ENCODE measurements at regions not wholly inside any gene's neighbourhood (a gene's known extent, or its start where the extent isn't known, plus 50 kb on each side); places are given as distances from the start of the nearest gene placed in this dataset.

- no peaks in the 10 kb centered on the region for H4K20me1 ChIP-seq (ENCODE audit: control insufficient read depth, insufficient read depth, low read depth, low read length)
- H3K9me2 ChIP-seq (replicated peaks; ENCODE audit: control insufficient read depth, low read length): no peaks in the 10 kb centered on the region
- no peaks in the 10 kb centered on the region for H3K79me2 ChIP-seq (ENCODE audit: control insufficient read depth, low read length)
- no peaks in the 10 kb centered on the region for H3K36me3 ChIP-seq (ENCODE audit: control insufficient read depth, low read length)
- H3K27me3 ChIP-seq (ENCODE audit: control insufficient read depth, low read length): no peaks in the 10 kb centered on the region
- no peak overlapping the region for H3K4me2 ChIP-seq (ENCODE audit: low read length)
- no peak overlapping the region for H3K27ac ChIP-seq (ENCODE audit: low read depth, low read length)
- H3K4me1 ChIP-seq (ENCODE audit: control insufficient read depth, low read length): no peaks in the 10 kb centered on the region
- H3F3A ChIP-seq (ENCODE audit: control insufficient read depth, insufficient read depth): no peaks in the 10 kb centered on the region
- no peak overlapping the region for H3K4me3 ChIP-seq (ENCODE audit: low read length)
- TF ChIP-seq EZH2phosphoT487 (IDR thresholded peaks at IDR 0.05; ENCODE audit: borderline replicate concordance, low read length): no peak
- TF ChIP-seq, protein P1, sequence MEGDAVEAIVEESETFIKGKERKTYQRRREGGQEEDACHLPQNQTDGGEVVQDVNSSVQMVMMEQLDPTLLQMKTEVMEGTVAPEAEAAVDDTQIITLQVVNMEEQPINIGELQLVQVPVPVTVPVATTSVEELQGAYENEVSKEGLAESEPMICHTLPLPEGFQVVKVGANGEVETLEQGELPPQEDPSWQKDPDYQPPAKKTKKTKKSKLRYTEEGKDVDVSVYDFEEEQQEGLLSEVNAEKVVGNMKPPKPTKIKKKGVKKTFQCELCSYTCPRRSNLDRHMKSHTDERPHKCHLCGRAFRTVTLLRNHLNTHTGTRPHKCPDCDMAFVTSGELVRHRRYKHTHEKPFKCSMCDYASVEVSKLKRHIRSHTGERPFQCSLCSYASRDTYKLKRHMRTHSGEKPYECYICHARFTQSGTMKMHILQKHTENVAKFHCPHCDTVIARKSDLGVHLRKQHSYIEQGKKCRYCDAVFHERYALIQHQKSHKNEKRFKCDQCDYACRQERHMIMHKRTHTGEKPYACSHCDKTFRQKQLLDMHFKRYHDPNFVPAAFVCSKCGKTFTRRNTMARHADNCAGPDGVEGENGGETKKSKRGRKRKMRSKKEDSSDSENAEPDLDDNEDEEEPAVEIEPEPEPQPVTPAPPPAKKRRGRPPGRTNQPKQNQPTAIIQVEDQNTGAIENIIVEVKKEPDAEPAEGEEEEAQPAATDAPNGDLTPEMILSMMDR (IDR thresholded peaks at IDR 0.05; ENCODE audit: low read depth, low read length, poor library complexity, severe bottlenecking): no peak
- peaks cover 10% of the 10 kb centered on the region; the same call in 1 of the 2 replicates for H3K9me3 ChIP-seq (ENCODE audit: control insufficient read depth, insufficient read depth, low read length)
These were observed 257.9 kb upstream of the PITRM1 start for GRCh38 chr10:3430501-3430900.

DNA sequence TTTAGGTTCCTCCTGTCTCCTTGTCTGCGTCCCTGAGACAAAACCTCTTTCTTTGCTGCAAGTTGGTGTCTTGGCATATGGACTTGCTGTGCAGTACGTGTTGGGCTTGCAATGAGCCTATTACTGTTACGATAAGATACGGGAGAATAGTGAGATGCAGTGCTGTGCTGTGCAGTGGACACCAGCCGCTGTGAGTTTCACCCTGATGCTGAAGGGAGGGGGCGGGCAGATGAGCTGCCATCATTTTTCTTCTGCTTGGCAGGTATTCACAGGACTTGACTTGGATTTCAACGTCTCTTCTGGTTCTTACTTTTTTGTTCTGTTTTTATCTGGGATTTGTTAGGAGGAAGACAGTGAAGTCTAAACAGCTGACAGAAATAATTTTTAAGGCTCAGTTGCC, 257.1 kb upstream of the PITRM1 start:
- Histone ChIP-seq H3K9me3 (ENCODE audit: control insufficient read depth, insufficient read depth, low read length) (peaks cover 10% of the 10 kb centered on the region; the same call in 1 of the 2 replicates), H3K4me3 (ENCODE audit: low read length) (no peak overlapping the region)
- TF ChIP-seq EZH2phosphoT487 (IDR thresholded peaks at IDR 0.05; ENCODE audit: borderline replicate concordance, low read length): no peak
- TF ChIP-seq, protein P1 (IDR thresholded peaks at IDR 0.05; ENCODE audit: low read depth, low read length, poor library complexity, severe bottlenecking): no peak

GRCh38 chr10:3428826-3429225, 256.2 kb upstream of the PITRM1 start:
- H3K9me2 ChIP-seq (replicated peaks; ENCODE audit: control insufficient read depth, low read length): no peaks in the 10 kb centered on the region
- TF ChIP-seq, protein P1 (IDR thresholded peaks at IDR 0.05; ENCODE audit: low read depth, low read length, poor library complexity, severe bottlenecking): no peak
- no peak for TF ChIP-seq EZH2phosphoT487 (IDR thresholded peaks at IDR 0.05; ENCODE audit: borderline replicate concordance, low read length)
- H4K20me1 ChIP-seq (ENCODE audit: control insufficient read depth, insufficient read depth, low read depth, low read length): no peaks in the 10 kb centered on the region
- H3K27me3 ChIP-seq (ENCODE audit: control insufficient read depth, low read length): no peaks in the 10 kb centered on the region
- H3K4me2 ChIP-seq (ENCODE audit: low read length): no peak overlapping the region
- H3K4me1 ChIP-seq (ENCODE audit: control insufficient read depth, low read length): no peaks in the 10 kb centered on the region
- no peak overlapping the region for H3K4me3 ChIP-seq (ENCODE audit: low read length)
- H3K79me2 ChIP-seq (ENCODE audit: control insufficient read depth, low read length): no peaks in the 10 kb centered on the region
- no peak overlapping the region for H3K27ac ChIP-seq (ENCODE audit: low read depth, low read length)
- no peaks in the 10 kb centered on the region for H3F3A ChIP-seq (ENCODE audit: control insufficient read depth, insufficient read depth)
- H3K9me3 ChIP-seq (ENCODE audit: control insufficient read depth, insufficient read depth, low read length): peaks cover 10% of the 10 kb centered on the region; the same call in 1 of the 2 replicates
- H3K36me3 ChIP-seq (ENCODE audit: control insufficient read depth, low read length): no peaks in the 10 kb centered on the region

More for the DNA sequence above, 257.1 kb upstream of the PITRM1 start:
- Histone ChIP-seq H3K9me2 (replicated peaks; ENCODE audit: control insufficient read depth, low read length) (no peaks in the 10 kb centered on the region), H3K36me3 (ENCODE audit: control insufficient read depth, low read length) (no peaks in the 10 kb centered on the region), H4K20me1 (ENCODE audit: control insufficient read depth, insufficient read depth, low read depth, low read length) (no peaks in the 10 kb centered on the region), H3K4me1 (ENCODE audit: control insufficient read depth, low read length) (no peaks in the 10 kb centered on the region), H3F3A (ENCODE audit: control insufficient read depth, insufficient read depth) (no peaks in the 10 kb centered on the region), H3K4me2 (ENCODE audit: low read length) (no peak overlapping the region), H3K27me3 (ENCODE audit: control insufficient read depth, low read length) (no peaks in the 10 kb centered on the region), H3K79me2 (ENCODE audit: control insufficient read depth, low read length) (no peaks in the 10 kb centered on the region), H3K27ac (ENCODE audit: low read depth, low read length) (no peak overlapping the region)
